OCI-LY3 (cell line): ENCODE measurements at regions not wholly inside any gene's neighbourhood (a gene's known extent, or its start where the extent isn't known, plus 50 kb on each side); places are given as distances from the start of the nearest gene placed in this dataset.

Experiments
- EZH2phosphoT487 ChIP-seq: fragments of 200-600 bp; shearing (Covaris generic); IDR thresholded peaks from 2 replicates; pipeline ENCODE4 v1.6.1; 2018; ENCODE audit warnings: antibody characterized with exemption, mixed run types, low read depth
- TF ChIP-seq, protein P1 (sequence below): fragments of 200-600, 300-600 bp; sonication (generic); IDR thresholded peaks from 2 replicates; pipeline ENCODE4 v1.5.1; 2014; ENCODE audit warnings: antibody characterized with exemption, low read length, low read depth

DNA sequence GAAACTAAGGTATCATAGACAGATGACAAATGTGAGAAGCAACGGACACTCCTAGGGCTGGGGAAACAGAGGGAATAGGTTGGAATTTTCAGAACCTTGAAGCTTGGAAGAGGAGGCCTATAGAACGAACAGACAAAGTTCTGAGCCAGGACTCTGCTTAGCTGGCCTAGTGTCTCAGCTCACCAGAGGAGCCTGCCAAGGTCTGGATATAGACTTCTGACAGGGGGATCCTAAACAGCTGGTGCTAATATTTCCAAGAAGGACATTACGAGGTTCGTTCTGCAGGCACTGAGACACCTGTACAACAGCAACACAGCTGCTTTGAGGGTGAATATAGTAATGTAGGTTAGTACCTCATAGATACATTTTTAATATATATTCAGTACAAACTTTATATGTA is 266.3 kb downstream of the CHL1 start:
- TF ChIP-seq, protein P1, sequence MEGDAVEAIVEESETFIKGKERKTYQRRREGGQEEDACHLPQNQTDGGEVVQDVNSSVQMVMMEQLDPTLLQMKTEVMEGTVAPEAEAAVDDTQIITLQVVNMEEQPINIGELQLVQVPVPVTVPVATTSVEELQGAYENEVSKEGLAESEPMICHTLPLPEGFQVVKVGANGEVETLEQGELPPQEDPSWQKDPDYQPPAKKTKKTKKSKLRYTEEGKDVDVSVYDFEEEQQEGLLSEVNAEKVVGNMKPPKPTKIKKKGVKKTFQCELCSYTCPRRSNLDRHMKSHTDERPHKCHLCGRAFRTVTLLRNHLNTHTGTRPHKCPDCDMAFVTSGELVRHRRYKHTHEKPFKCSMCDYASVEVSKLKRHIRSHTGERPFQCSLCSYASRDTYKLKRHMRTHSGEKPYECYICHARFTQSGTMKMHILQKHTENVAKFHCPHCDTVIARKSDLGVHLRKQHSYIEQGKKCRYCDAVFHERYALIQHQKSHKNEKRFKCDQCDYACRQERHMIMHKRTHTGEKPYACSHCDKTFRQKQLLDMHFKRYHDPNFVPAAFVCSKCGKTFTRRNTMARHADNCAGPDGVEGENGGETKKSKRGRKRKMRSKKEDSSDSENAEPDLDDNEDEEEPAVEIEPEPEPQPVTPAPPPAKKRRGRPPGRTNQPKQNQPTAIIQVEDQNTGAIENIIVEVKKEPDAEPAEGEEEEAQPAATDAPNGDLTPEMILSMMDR, result no peak
- no peak for TF ChIP-seq EZH2phosphoT487
